ENCODE measurements at regions not wholly inside any gene's neighbourhood (a gene's known extent, or its start where the extent isn't known, plus 50 kb on each side); places are given as distances from the start of the nearest gene placed in this dataset.

DNA sequence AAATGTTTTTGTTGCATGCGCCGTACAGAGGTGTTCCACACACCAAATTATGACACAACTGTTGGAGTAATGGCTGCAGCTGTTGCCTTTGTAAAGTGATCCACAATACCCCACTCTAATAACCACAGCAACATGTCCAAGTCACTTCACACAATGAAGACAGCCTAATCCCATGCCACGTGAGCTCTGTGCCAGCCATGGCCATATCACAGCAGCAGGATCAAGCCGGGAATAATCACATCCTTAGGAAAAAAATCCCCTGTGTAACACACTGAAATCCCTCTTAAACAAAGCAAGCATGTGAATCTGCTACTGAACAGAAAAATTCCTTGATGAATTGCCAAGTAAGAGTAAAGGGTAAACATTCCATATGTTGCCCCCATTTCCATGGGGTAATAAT is 179.5 kb upstream of the PARD3B start:
- TF ChIP-seq CTCF (conservative IDR thresholded peaks at IDR 0.05; ENCODE audit: low read length) (no peak), EZH2phosphoT487 (IDR thresholded peaks at IDR 0.05; ENCODE audit: borderline replicate concordance, low read depth, low read length) (no peak)
